DND-41 (cell line): ENCODE measurements at regions not wholly inside any gene's neighbourhood (a gene's known extent, or its start where the extent isn't known, plus 50 kb on each side); places are given as distances from the start of the nearest gene placed in this dataset.

Experiments
- EZH2 ChIP-seq: IDR thresholded peaks from 3 replicates; pipeline ENCODE4 v1.6.1; 2012; ENCODE audit warnings: borderline replicate concordance, low read depth, mild to moderate bottlenecking, moderate library complexity, low read length, inconsistent platforms; ENCODE audit not compliant: severe bottlenecking
- TF ChIP-seq, protein P1 (sequence below): IDR thresholded peaks from 2 replicates; pipeline ENCODE4 v1.5.1; 2012; ENCODE audit warnings: borderline replicate concordance, low read length, moderate library complexity, mild to moderate bottlenecking; ENCODE audit not compliant: poor library complexity, severe bottlenecking; ENCODE audit errors: extremely low read depth

DNA sequence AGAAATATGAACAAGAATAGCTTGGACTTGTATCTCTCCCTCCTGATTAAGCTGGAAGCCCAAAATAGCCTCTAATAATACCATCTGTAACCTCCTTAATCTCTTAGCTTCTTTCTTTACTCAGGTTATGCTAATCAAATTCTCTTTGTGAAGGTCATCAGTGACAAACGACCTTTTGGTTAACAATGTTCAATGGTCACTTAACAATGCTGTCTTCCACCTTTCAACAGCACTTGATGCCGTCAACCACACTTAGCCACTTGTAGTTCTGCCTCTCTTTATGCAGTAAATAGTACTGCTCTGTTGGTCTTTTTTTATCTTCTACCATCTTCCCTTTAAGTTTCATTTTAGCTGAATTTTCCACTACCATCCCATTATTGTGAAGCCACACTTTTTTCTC lies 476.6 kb upstream of the TGFBR2 start:
- TF ChIP-seq, protein P1, sequence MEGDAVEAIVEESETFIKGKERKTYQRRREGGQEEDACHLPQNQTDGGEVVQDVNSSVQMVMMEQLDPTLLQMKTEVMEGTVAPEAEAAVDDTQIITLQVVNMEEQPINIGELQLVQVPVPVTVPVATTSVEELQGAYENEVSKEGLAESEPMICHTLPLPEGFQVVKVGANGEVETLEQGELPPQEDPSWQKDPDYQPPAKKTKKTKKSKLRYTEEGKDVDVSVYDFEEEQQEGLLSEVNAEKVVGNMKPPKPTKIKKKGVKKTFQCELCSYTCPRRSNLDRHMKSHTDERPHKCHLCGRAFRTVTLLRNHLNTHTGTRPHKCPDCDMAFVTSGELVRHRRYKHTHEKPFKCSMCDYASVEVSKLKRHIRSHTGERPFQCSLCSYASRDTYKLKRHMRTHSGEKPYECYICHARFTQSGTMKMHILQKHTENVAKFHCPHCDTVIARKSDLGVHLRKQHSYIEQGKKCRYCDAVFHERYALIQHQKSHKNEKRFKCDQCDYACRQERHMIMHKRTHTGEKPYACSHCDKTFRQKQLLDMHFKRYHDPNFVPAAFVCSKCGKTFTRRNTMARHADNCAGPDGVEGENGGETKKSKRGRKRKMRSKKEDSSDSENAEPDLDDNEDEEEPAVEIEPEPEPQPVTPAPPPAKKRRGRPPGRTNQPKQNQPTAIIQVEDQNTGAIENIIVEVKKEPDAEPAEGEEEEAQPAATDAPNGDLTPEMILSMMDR: no peak
- TF ChIP-seq EZH2: no peak
